Heart right ventricle (tissue), 16 donors: ENCODE measurements at regions not wholly inside any gene's neighbourhood (a gene's known extent, or its start where the extent isn't known, plus 50 kb on each side); places are given as distances from the start of the nearest gene placed in this dataset.

Source experiments
- ATAC-seq, 8 donors: fragments of 200-7000 bp; cut with Tn5 transposase; one replicate each; pipeline ENCODE4 v1.9.1; 2020; ENCODE audit warnings: mild to moderate bottlenecking in 8 of 8, moderate library complexity in 8 of 8, moderate number of reproducible peaks in 1 of 8
- DNase-seq, 2 donors: peaks; one replicate each; pipeline ENCODE4 v3.0.0-alpha.2; 2020
- H3K27ac ChIP-seq, 10 donors: fragments of 200-600 bp; sonication (generic) in 2 of 10; one replicate each; pipeline versions ENCODE4 v1.5.0 to v1.8.0; 2020 to 2022; ENCODE audit warnings: mild to moderate bottlenecking in 3 of 10
- H3K27me3 ChIP-seq, 7 donors: fragments of 200-600 bp; one replicate each; pipeline ENCODE4 v1.8.0; 2021 to 2022; ENCODE audit warnings: mild to moderate bottlenecking in 2 of 7
- H3K36me3 ChIP-seq, 9 donors: fragments of 200-600 bp; sonication (generic) in 1 of 9; one replicate each; pipeline versions ENCODE4 v1.5.0 to v1.8.0; 2020 to 2022; ENCODE audit warnings: mild to moderate bottlenecking in 2 of 9
- H3K4me1 ChIP-seq, 9 donors: fragments of 200-600 bp; sonication (generic) in 1 of 9; one replicate each; pipeline versions ENCODE4 v1.5.0 to v1.8.0; 2020 to 2022; ENCODE audit warnings: mild to moderate bottlenecking in 4 of 9
- H3K4me3 ChIP-seq, 10 donors: fragments of 200-600 bp; sonication (generic) in 2 of 10; one replicate each; pipeline versions ENCODE4 v1.5.0 to v1.8.0; 2020 to 2022; ENCODE audit warnings: mild to moderate bottlenecking in 7 of 10, moderate library complexity in 2 of 10
- H3K9me3 ChIP-seq, 11 donors: fragments of 200-600 bp in 10 of 11; sonication (generic) in 2 of 11; one replicate each; pipeline versions ENCODE4 v1.5.0 to v1.8.0; 2013 to 2022; ENCODE audit warnings: mild to moderate bottlenecking in 2 of 11, control low read depth in 1 of 11, moderate library complexity in 1 of 11
- CTCF ChIP-seq, 9 donors: fragments of 200-600 bp; sonication (generic) in 2 of 9; IDR thresholded peaks; one replicate each; pipeline versions ENCODE4 v1.5.0 to v1.8.0; 2021 to 2022; ENCODE audit warnings: antibody characterized with exemption in 9 of 9, mild to moderate bottlenecking in 5 of 9, moderate library complexity in 1 of 9
- WGBS, 2 donors: extraction: QIAGEN DNeasy Blood & Tissue Kit; methylation state at CpG; one replicate each; pipeline ENCODE4 v1.1.7; 2013; ENCODE audit warnings: inconsistent platforms in 1 of 2; 5-methylcytosine and 5-hydroxymethylcytosine counted together
- intact Hi-C, 10 donors: fragments of 100-400 bp; cut with DNase I; formaldehyde crosslinking; loops; one replicate each; pipeline versions ENCODE4 v1.11.1 to v1.14.2; 2022
- donor health status: Arrhythmogenic right ventricular cardiomyopathy.
- donor health status: ischemic (EF 13 %, LVEDD 7.1; RV severe dilation, severe dysfunction).
- donor health status: healthy with polysubstance abuse.
- donor health status: DM: no; HTN: yes; CAD: no.
- donor health status: DM: no; HTN: no; CAD: no.
- donor health status: ischemic (EF 25% LVEDD 6.9; RV normal size, moderate dysfunction).
- donor health status: ischemic (EF 25% LVEDD 5.7; RV mildly dilated, moderate dysfunction).
- donor health status: healthy.
- donor health status: DM: yes; HTN: yes; CAD: no.
- donor health status: Ischemic cardiomyopathy.
- donor health status: ischemic (EF 35%, LVEDD 5.7; RV mildly dilated, moderate dysfunction).
- donor health status: nonischemic (EF 11% LVEDD 7.7; RV severe dilation, severe dysfunction).
- donor health status: DM: yes; HTN: yes; CAD: no.
- donor health status: PGD.
- donor health status: ischemic (EF 29% LVEDD 5.4; RV normal size, mild dysfunction).
- donor health status: nonischemic (EF 23%, LVEDD 6.1; RV moderate dilation, normal function).

DNA sequence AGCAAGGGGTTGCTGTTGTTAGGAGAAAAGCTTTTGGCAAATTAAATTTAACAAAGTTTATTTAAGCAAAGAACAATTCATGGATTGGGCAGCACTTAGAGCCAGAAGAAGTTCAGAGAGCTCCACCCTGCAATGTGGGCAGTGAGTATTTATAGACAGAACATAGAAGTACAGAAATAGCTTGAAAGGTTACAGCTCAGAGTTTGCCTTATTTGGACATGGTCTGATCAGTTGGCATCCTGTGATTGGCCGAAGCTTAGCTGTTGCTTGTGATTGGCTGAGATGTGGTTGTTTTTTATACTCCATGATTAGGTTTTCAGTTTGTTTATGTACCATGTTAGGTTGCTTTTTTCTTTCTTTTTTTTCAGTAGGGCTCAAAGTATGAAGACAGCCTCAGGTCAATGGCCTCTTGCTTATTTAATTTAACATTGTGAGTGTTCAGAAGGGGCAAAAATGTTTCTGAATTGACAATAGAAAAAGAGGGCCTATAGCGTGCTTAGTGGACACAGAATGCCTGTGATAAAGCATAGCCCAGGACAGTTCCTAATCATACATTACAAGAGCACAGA is 293.8 kb downstream of the IGSF11 start:
- intact Hi-C loops: no loop called here
- ATAC-seq: no peak
- Histone ChIP-seq H3K4me3 (no peak overlapping the region), H3K36me3 (no peaks in the 10 kb centered on the region), H3K27me3 (no peaks in the 10 kb centered on the region), H3K4me1 (no peaks in the 10 kb centered on the region), H3K27ac (no peak overlapping the region), H3K9me3 (peaks cover 0 to 14% (median 0%) of the 10 kb centered on the region in 11 donors)
- WGBS, 2 donors: 90 to 97% methylated on average over 2 of the region's 2 CpGs
- DNase-seq: no peak
- no peak for TF ChIP-seq CTCF (IDR thresholded peaks at IDR 0.05)

DNA sequence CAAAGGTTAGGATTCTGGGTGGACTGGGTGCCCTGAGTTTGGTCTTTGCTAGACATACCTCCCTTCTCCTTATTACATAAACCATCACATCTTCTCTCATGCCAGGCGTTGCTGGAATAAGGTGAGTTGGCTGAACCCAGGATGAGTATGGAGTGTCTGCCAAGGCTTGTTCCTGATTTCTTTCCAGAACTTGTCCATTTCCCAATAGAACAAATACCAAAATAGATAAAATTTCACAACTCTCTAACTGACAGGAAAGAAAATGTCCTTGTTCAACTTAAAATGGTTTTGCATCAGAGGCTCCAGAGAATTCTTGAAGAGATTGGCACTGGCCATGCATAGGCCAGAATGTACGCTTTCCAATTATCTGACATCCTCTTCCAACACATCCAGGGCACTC is 291.9 kb downstream of the IGSF11 start:
- no peak overlapping the region for H3K4me3 ChIP-seq
- H3K9me3 ChIP-seq: peaks cover 0 to 14% (median 0%) of the 10 kb centered on the region in 11 donors
- no peak overlapping the region for H3K27ac ChIP-seq
- intact Hi-C loops: no loop called here
- H3K4me1 ChIP-seq: no peaks in the 10 kb centered on the region
- no peaks in the 10 kb centered on the region for H3K27me3 ChIP-seq
- no peak for DNase-seq
- ATAC-seq: no peak
- 85 to 88% methylated on average over 2 of the region's 2 CpGs for WGBS, 2 donors
- H3K36me3 ChIP-seq: no peaks in the 10 kb centered on the region
- TF ChIP-seq CTCF (IDR thresholded peaks at IDR 0.05): no peak

DNA sequence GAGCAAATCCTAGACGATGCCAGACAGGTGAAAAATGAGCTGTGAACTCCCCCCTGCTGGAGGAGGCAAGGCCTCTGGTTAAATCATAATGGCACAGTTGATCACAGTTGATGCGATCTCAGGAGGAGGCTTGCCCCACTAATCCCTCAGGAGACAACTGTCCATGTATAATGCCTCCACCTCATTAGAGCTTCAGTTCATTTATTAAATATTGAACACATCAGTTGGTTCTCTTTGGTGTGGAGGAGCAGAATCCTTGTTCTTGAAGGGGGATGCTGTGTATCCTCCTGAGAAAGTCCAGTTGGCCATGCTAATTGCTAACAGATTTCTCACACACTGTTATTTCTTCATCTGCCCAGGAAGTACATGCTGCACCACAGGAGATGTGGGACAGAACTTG is 290.5 kb downstream of the IGSF11 start:
- Histone ChIP-seq H3K4me3 (no peak overlapping the region), H3K4me1 (no peaks in the 10 kb centered on the region), H3K9me3 (peaks cover 0 to 14% (median 0%) of the 10 kb centered on the region in 11 donors), H3K36me3 (no peaks in the 10 kb centered on the region), H3K27ac (no peak overlapping the region), H3K27me3 (no peaks in the 10 kb centered on the region)
- ATAC-seq (no peak), DNase-seq (no peak)
- TF ChIP-seq CTCF (IDR thresholded peaks at IDR 0.05): no peak
- 62 to 77% methylated on average over 2 of the region's 2 CpGs for WGBS, 2 donors
- intact Hi-C loops: no loop called here

- ATAC-seq (no peak), DNase-seq (no peak)
- Histone ChIP-seq H3K9me3 (peaks cover 0 to 5% (median 0%) of the 10 kb centered on the region in 11 donors), H3K27ac (no peak overlapping the region), H3K27me3 (peaks cover 0 to 5% (median 0%) of the 10 kb centered on the region in 7 donors), H3K4me3 (no peak overlapping the region), H3K36me3 (no peaks in the 10 kb centered on the region), H3K4me1 (no peaks in the 10 kb centered on the region)
- 70 to 74% methylated on average over 7 of the region's 7 CpGs for WGBS, 2 donors
- no peak for TF ChIP-seq CTCF (IDR thresholded peaks at IDR 0.05)
- intact Hi-C loops: no loop called here
Measured at GRCh38 chr3:118754406-118755252, 280.0 kb downstream of the IGSF11 start.
